Heart right ventricle (tissue), 16 donors: ENCODE measurements at regions not wholly inside any gene's neighbourhood (a gene's known extent, or its start where the extent isn't known, plus 50 kb on each side); places are given as distances from the start of the nearest gene placed in this dataset.

Experiments used
- ATAC-seq, 8 donors: fragments of 200-7000 bp; cut with Tn5 transposase; one replicate each; pipeline ENCODE4 v1.9.1; 2020; ENCODE audit warnings: mild to moderate bottlenecking in 8 of 8, moderate library complexity in 8 of 8, moderate number of reproducible peaks in 1 of 8
- DNase-seq, 2 donors: peaks; one replicate each; pipeline ENCODE4 v3.0.0-alpha.2; 2020
- H3K27ac ChIP-seq, 10 donors: fragments of 200-600 bp; sonication (generic) in 2 of 10; one replicate each; pipeline versions ENCODE4 v1.5.0 to v1.8.0; 2020 to 2022; ENCODE audit warnings: mild to moderate bottlenecking in 3 of 10
- H3K27me3 ChIP-seq, 7 donors: fragments of 200-600 bp; one replicate each; pipeline ENCODE4 v1.8.0; 2021 to 2022; ENCODE audit warnings: mild to moderate bottlenecking in 2 of 7
- H3K36me3 ChIP-seq, 9 donors: fragments of 200-600 bp; sonication (generic) in 1 of 9; one replicate each; pipeline versions ENCODE4 v1.5.0 to v1.8.0; 2020 to 2022; ENCODE audit warnings: mild to moderate bottlenecking in 2 of 9
- H3K4me1 ChIP-seq, 9 donors: fragments of 200-600 bp; sonication (generic) in 1 of 9; one replicate each; pipeline versions ENCODE4 v1.5.0 to v1.8.0; 2020 to 2022; ENCODE audit warnings: mild to moderate bottlenecking in 4 of 9
- H3K4me3 ChIP-seq, 10 donors: fragments of 200-600 bp; sonication (generic) in 2 of 10; one replicate each; pipeline versions ENCODE4 v1.5.0 to v1.8.0; 2020 to 2022; ENCODE audit warnings: mild to moderate bottlenecking in 7 of 10, moderate library complexity in 2 of 10
- H3K9me3 ChIP-seq, 11 donors: fragments of 200-600 bp in 10 of 11; sonication (generic) in 2 of 11; one replicate each; pipeline versions ENCODE4 v1.5.0 to v1.8.0; 2013 to 2022; ENCODE audit warnings: mild to moderate bottlenecking in 2 of 11, control low read depth in 1 of 11, moderate library complexity in 1 of 11
- WGBS, 2 donors: extraction: QIAGEN DNeasy Blood & Tissue Kit; methylation state at CpG; one replicate each; pipeline ENCODE4 v1.1.7; 2013; ENCODE audit warnings: inconsistent platforms in 1 of 2; 5-methylcytosine and 5-hydroxymethylcytosine counted together
- intact Hi-C, 10 donors: fragments of 100-400 bp; cut with DNase I; formaldehyde crosslinking; loops; one replicate each; pipeline versions ENCODE4 v1.11.1 to v1.14.2; 2022
- TF ChIP-seq, protein P1 (sequence below), 9 donors: fragments of 200-600 bp; sonication (generic) in 2 of 9; IDR thresholded peaks; one replicate each; pipeline versions ENCODE4 v1.5.0 to v1.8.0; 2021 to 2022; ENCODE audit warnings: antibody characterized with exemption in 9 of 9, mild to moderate bottlenecking in 5 of 9, moderate library complexity in 1 of 9
- donor health status: Arrhythmogenic right ventricular cardiomyopathy.
- donor health status: ischemic (EF 13 %, LVEDD 7.1; RV severe dilation, severe dysfunction).
- donor health status: healthy with polysubstance abuse.
- donor health status: DM: no; HTN: yes; CAD: no.
- donor health status: DM: no; HTN: no; CAD: no.
- donor health status: ischemic (EF 25% LVEDD 6.9; RV normal size, moderate dysfunction).
- donor health status: ischemic (EF 25% LVEDD 5.7; RV mildly dilated, moderate dysfunction).
- donor health status: healthy.
- donor health status: DM: yes; HTN: yes; CAD: no.
- donor health status: Ischemic cardiomyopathy.
- donor health status: ischemic (EF 35%, LVEDD 5.7; RV mildly dilated, moderate dysfunction).
- donor health status: nonischemic (EF 11% LVEDD 7.7; RV severe dilation, severe dysfunction).
- donor health status: DM: yes; HTN: yes; CAD: no.
- donor health status: PGD.
- donor health status: ischemic (EF 29% LVEDD 5.4; RV normal size, mild dysfunction).
- donor health status: nonischemic (EF 23%, LVEDD 6.1; RV moderate dilation, normal function).

GRCh38 chr1:116835161-116835560 lies 74.6 kb upstream of the PTGFRN start:
- TF ChIP-seq, protein P1, sequence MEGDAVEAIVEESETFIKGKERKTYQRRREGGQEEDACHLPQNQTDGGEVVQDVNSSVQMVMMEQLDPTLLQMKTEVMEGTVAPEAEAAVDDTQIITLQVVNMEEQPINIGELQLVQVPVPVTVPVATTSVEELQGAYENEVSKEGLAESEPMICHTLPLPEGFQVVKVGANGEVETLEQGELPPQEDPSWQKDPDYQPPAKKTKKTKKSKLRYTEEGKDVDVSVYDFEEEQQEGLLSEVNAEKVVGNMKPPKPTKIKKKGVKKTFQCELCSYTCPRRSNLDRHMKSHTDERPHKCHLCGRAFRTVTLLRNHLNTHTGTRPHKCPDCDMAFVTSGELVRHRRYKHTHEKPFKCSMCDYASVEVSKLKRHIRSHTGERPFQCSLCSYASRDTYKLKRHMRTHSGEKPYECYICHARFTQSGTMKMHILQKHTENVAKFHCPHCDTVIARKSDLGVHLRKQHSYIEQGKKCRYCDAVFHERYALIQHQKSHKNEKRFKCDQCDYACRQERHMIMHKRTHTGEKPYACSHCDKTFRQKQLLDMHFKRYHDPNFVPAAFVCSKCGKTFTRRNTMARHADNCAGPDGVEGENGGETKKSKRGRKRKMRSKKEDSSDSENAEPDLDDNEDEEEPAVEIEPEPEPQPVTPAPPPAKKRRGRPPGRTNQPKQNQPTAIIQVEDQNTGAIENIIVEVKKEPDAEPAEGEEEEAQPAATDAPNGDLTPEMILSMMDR (IDR thresholded peaks at IDR 0.05): no peak
- WGBS, 2 donors: 93% methylated on average over 4 of the region's 4 CpGs

DNA sequence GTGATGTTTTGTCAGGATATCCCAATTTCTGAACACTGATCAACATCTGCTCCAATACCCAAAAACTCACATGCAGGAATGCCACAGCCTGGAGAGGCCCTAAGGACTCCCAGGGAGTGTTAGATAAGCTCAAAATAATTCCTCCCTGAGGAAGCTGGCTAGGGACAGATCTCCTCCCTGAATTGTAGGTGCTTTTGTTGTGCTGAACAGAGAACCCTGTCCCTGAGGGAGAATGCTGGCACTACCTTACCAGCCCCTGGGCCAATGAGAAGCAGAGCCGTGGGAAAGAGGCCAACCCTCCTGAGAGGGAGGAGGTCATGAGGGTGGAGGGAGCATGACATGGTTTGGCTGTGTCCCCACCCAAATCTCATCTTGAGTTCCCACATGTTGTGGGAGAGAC lies 73.6 kb upstream of the PTGFRN start:
- peaks cover 0 to 13% (median 0%) of the 10 kb centered on the region in 11 donors for H3K9me3 ChIP-seq
- no peak overlapping the region for H3K4me3 ChIP-seq
- peaks cover 0 to 7% (median 0%) of the 10 kb centered on the region in 9 donors for H3K4me1 ChIP-seq
- ATAC-seq: no peak
- intact Hi-C loops: no loop called here
- no peaks in the 10 kb centered on the region for H3K36me3 ChIP-seq
- H3K27ac ChIP-seq: no peak overlapping the region
- 55 to 79% methylated on average over 1 of the region's 1 CpG for WGBS, 2 donors
- TF ChIP-seq, protein P1 (IDR thresholded peaks at IDR 0.05): no peak
- no peaks in the 10 kb centered on the region for H3K27me3 ChIP-seq
- no peak for DNase-seq

More at GRCh38 chr1:116835161-116835560, 74.6 kb upstream of the PTGFRN start:
- intact Hi-C loops: no loop called here
- H3K4me1 ChIP-seq: peaks cover 0 to 7% (median 0%) of the 10 kb centered on the region in 9 donors
- H3K4me3 ChIP-seq: no peak overlapping the region
- no peak for DNase-seq
- no peaks in the 10 kb centered on the region for H3K27me3 ChIP-seq
- H3K27ac ChIP-seq: no peak overlapping the region
- no peaks in the 10 kb centered on the region for H3K36me3 ChIP-seq
- ATAC-seq: no peak
- H3K9me3 ChIP-seq: peaks cover 0 to 13% (median 0%) of the 10 kb centered on the region in 11 donors

DNA sequence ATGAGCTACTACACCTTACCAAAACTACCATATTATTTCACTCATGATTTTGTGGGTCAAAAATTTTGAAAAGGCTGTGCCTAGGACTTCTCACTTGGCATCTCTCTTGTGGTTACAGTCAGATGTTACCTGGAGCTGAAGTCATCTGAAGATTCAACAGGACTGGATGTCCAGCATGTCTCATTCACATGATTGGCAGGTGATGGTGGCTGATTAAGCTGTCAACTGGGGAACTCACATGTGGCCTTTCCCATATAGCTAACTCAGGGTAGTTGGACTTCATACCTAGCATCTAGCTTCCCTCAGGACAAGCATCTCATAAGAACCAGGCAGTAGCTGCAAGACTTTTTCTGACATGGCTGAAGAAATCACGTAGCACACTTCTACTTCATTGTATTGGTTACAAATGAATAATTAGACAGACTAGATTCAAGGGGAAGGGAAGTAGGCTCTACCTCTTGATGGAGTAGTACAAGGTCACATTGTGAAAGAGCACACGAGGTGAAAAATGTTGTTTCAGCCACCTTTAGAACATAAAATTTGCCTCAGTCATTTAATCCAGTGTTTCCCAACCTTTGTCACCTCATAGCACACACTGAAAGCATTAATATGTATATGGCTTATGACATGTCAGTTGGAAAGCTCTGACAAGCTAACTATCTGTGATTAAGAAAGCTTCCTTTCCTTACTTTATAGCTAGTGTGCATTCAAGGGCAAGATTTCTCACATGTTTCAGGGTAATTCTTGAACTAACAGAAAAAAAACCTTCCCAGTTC lies 68.0 kb upstream of the PTGFRN start:
- TF ChIP-seq, protein P1 (IDR thresholded peaks at IDR 0.05): no peak
- ATAC-seq (no peak), DNase-seq (no peak)
- WGBS, 2 donors: 62 to 72% methylated on average over 2 of the region's 2 CpGs
- Histone ChIP-seq H3K36me3 (no peaks in the 10 kb centered on the region), H3K27ac (no peak overlapping the region), H3K27me3 (no peaks in the 10 kb centered on the region), H3K4me1 (peaks cover 0 to 1% (median 0%) of the 10 kb centered on the region in 9 donors), H3K9me3 (peaks cover 0 to 24% (median 2%) of the 10 kb centered on the region in 11 donors), H3K4me3 (no peak overlapping the region)
- intact Hi-C loops: no loop called here

GRCh38 chr1:116842654-116843053 lies 67.1 kb upstream of the PTGFRN start:
- intact Hi-C loops: no loop called here
- WGBS, 2 donors: 76 to 82% methylated on average over 4 of the region's 4 CpGs

More at GRCh38 chr1:116842654-116843053, 67.1 kb upstream of the PTGFRN start:
- H3K4me1 ChIP-seq: peaks cover 0 to 5% (median 0%) of the 10 kb centered on the region in 9 donors
- no peak for DNase-seq
- TF ChIP-seq, protein P1 (IDR thresholded peaks at IDR 0.05): no peak
- H3K27ac ChIP-seq: no peak overlapping the region
- no peak overlapping the region for H3K4me3 ChIP-seq
- no peak for ATAC-seq
- H3K27me3 ChIP-seq: no peaks in the 10 kb centered on the region
- peaks cover 0 to 16% (median under 1%) of the 10 kb centered on the region in 11 donors for H3K9me3 ChIP-seq
- no peaks in the 10 kb centered on the region for H3K36me3 ChIP-seq
